ENCODE measurements at regions not wholly inside any gene's neighbourhood (a gene's known extent, or its start where the extent isn't known, plus 50 kb on each side); places are given as distances from the start of the nearest gene placed in this dataset.

- TF ChIP-seq CTCF (conservative IDR thresholded peaks at IDR 0.05 in 1 of 2, IDR thresholded peaks at IDR 0.05 in 1 of 2; ENCODE audit: low read depth in 1 of 2, low read length in 2 of 2) = no peak
- TF ChIP-seq EZH2 (IDR thresholded peaks at IDR 0.05; ENCODE audit: low read length, missing control alignments) = no peak
These were observed 205.4 kb upstream of the NFIA start for GRCh38 chr1:60876952-60877351.

Data from fibroblast of lung (primary cell).